HepG2 (cell line): ENCODE measurements at regions not wholly inside any gene's neighbourhood (a gene's known extent, or its start where the extent isn't known, plus 50 kb on each side); places are given as distances from the start of the nearest gene placed in this dataset.
A peak's percentile ranks its signal among the peaks of the same experiment; 100 is the strongest.

Source experiments
- AGO2 ChIP-seq: fragments of 200-400 bp; formaldehyde crosslinking; optimal IDR thresholded peaks from 2 replicates; pipeline ENCODE3; 2017; ENCODE audit warnings: mild to moderate bottlenecking, low read depth, low read length, moderate library complexity
- DMTF1 ChIP-seq: sonication (generic); formaldehyde crosslinking; IDR thresholded peaks from 2 replicates; pipeline ENCODE4 v1.4.0; 2020; ENCODE audit warnings: mild to moderate bottlenecking, missing genetic modification reagents
- DNMT1 ChIP-seq: sonication (generic); formaldehyde crosslinking; IDR thresholded peaks from 2 replicates; pipeline ENCODE4 v1.5.1; 2020; ENCODE audit warnings: mild to moderate bottlenecking, missing genetic modification reagents
- NR2F6 ChIP-seq, 2 experiments: IDR thresholded peaks; 2 replicates each; pipeline ENCODE4 v1.6.1; 2016; ENCODE audit warnings: antibody characterized with exemption in 1 of 2, mild to moderate bottlenecking in 1 of 2
- RXRB ChIP-seq: IDR thresholded peaks from 2 replicates; pipeline ENCODE4 v1.6.1; 2016; ENCODE audit warnings: borderline replicate concordance, missing genetic modification reagents, missing compliant biosample characterization
- STAT5B ChIP-seq: sonication (generic); formaldehyde crosslinking; IDR thresholded peaks from 2 replicates; pipeline ENCODE4 v1.4.0; 2020; ENCODE audit warnings: missing genetic modification reagents
- TEAD3 ChIP-seq: optimal IDR thresholded peaks from 2 replicates; pipeline ENCODE3; 2016; ENCODE audit warnings: borderline replicate concordance
- ZBTB44 ChIP-seq: sonication (generic); formaldehyde crosslinking; IDR thresholded peaks from 2 replicates; pipeline ENCODE4 v1.4.0; 2020; ENCODE audit warnings: missing genetic modification reagents
- ZNF432 ChIP-seq: sonication (generic); formaldehyde crosslinking; IDR thresholded peaks from 2 replicates; pipeline ENCODE4 v1.5.0; 2020; ENCODE audit warnings: missing genetic modification reagents, mild to moderate bottlenecking, borderline replicate concordance
- ZNF563 ChIP-seq: sonication (generic); formaldehyde crosslinking; IDR thresholded peaks from 2 replicates; pipeline ENCODE4 v1.8.0; 2022; ENCODE audit warnings: mild to moderate bottlenecking, moderate library complexity, missing genetic modification reagents
- ZNF660 ChIP-seq: sonication (generic); formaldehyde crosslinking; IDR thresholded peaks from 2 replicates; pipeline ENCODE4 v1.5.1; 2020; ENCODE audit warnings: mild to moderate bottlenecking, low read depth, missing genetic modification reagents, borderline replicate concordance
- ZNF724P ChIP-seq: sonication (generic); formaldehyde crosslinking; IDR thresholded peaks from 2 replicates; pipeline ENCODE4 v1.8.0; 2022; ENCODE audit warnings: missing genetic modification reagents, borderline replicate concordance
- ZNF83 ChIP-seq: sonication (generic); formaldehyde crosslinking; IDR thresholded peaks from 2 replicates; pipeline ENCODE4 v1.4.0; 2020; ENCODE audit warnings: missing genetic modification reagents, mild to moderate bottlenecking, borderline replicate concordance
- ZNF878 ChIP-seq: sonication (generic); formaldehyde crosslinking; IDR thresholded peaks from 2 replicates; pipeline ENCODE4 v1.8.1; 2023; ENCODE audit warnings: mild to moderate bottlenecking, missing genetic modification reagents, moderate library complexity
- ZSCAN9 ChIP-seq: IDR thresholded peaks from 2 replicates; pipeline ENCODE4 v1.6.1; 2016; ENCODE audit warnings: borderline replicate concordance
- TF ChIP-seq, protein P1 (sequence below): sonication (generic); formaldehyde crosslinking; IDR thresholded peaks from 2 replicates; pipeline ENCODE4 v1.8.0; 2022; ENCODE audit warnings: mild to moderate bottlenecking, missing genetic modification reagents
- TF ChIP-seq, protein P2 (sequence below): sonication (generic); formaldehyde crosslinking; IDR thresholded peaks from 2 replicates; pipeline ENCODE4 v1.8.1; 2022; ENCODE audit warnings: mild to moderate bottlenecking, missing genetic modification reagents
- TF ChIP-seq, protein P3 (sequence below), 2 experiments: sonication (generic) in 1 of 2; formaldehyde crosslinking in 1 of 2; IDR thresholded peaks; 2 replicates each; pipeline versions ENCODE4 v1.5.1 to v1.6.1; 2011 to 2020; ENCODE audit warnings: borderline replicate concordance in 1 of 2, low read depth in 1 of 2, low read length in 1 of 2, mild to moderate bottlenecking in 1 of 2, missing genetic modification reagents in 1 of 2, moderate library complexity in 1 of 2

- TF ChIP-seq ZBTB44 (CRISPR knock-in tag) = peak; percentile 64; the same call in 1 of the 2 replicates
- no peak for TF ChIP-seq DNMT1
- no peak for TF ChIP-seq ZSCAN9
- TF ChIP-seq, protein P1, sequence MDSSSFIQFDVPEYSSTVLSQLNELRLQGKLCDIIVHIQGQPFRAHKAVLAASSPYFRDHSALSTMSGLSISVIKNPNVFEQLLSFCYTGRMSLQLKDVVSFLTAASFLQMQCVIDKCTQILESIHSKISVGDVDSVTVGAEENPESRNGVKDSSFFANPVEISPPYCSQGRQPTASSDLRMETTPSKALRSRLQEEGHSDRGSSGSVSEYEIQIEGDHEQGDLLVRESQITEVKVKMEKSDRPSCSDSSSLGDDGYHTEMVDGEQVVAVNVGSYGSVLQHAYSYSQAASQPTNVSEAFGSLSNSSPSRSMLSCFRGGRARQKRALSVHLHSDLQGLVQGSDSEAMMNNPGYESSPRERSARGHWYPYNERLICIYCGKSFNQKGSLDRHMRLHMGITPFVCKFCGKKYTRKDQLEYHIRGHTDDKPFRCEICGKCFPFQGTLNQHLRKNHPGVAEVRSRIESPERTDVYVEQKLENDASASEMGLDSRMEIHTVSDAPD (CRISPR knock-in tag) = no peak
- no peak for TF ChIP-seq STAT5B (CRISPR knock-in tag)
- no peak for TF ChIP-seq AGO2
- TF ChIP-seq, protein P2, sequence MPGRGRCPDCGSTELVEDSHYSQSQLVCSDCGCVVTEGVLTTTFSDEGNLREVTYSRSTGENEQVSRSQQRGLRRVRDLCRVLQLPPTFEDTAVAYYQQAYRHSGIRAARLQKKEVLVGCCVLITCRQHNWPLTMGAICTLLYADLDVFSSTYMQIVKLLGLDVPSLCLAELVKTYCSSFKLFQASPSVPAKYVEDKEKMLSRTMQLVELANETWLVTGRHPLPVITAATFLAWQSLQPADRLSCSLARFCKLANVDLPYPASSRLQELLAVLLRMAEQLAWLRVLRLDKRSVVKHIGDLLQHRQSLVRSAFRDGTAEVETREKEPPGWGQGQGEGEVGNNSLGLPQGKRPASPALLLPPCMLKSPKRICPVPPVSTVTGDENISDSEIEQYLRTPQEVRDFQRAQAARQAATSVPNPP (CRISPR knock-in tag) = no peak
- TF ChIP-seq RXRB (CRISPR knock-in tag) = peak; percentile 79
- TF ChIP-seq ZNF724P (CRISPR knock-in tag) = no peak
- TF ChIP-seq NR2F6 (IDR thresholded peaks at IDR 0.05) = peak; percentile 80
- TF ChIP-seq NR2F6 (CRISPR knock-in tag; IDR thresholded peaks at IDR 0.05) = peak; percentile 89
- no peak for TF ChIP-seq ZNF660 (CRISPR knock-in tag)
- TF ChIP-seq DMTF1 = no peak
- TF ChIP-seq ZNF878 = no peak
- TF ChIP-seq ZNF432 (CRISPR knock-in tag) = no peak
- TF ChIP-seq ZNF83 (CRISPR knock-in tag) = no peak
- TF ChIP-seq ZNF563 (CRISPR knock-in tag) = no peak
- TF ChIP-seq, protein P3, sequence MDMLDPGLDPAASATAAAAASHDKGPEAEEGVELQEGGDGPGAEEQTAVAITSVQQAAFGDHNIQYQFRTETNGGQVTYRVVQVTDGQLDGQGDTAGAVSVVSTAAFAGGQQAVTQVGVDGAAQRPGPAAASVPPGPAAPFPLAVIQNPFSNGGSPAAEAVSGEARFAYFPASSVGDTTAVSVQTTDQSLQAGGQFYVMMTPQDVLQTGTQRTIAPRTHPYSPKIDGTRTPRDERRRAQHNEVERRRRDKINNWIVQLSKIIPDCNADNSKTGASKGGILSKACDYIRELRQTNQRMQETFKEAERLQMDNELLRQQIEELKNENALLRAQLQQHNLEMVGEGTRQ (IDR thresholded peaks at IDR 0.05; ENCODE audit: low read depth, low read length) = no peak
- TF ChIP-seq, protein P3 (CRISPR knock-in tag; IDR thresholded peaks at IDR 0.05; ENCODE audit: borderline replicate concordance) = no peak
- TF ChIP-seq TEAD3 (CRISPR knock-in tag) = peak; percentile 44
Observed at GRCh38 chr10:33876584-33877400, 542.3 kb upstream of the NRP1 start (continued).
